IMR-90 (cell line): ENCODE measurements at regions not wholly inside any gene's neighbourhood (a gene's known extent, or its start where the extent isn't known, plus 50 kb on each side); places are given as distances from the start of the nearest gene placed in this dataset.

Source experiments
- MAFK ChIP-seq: IDR thresholded peaks from 2 replicates; pipeline ENCODE4 v1.6.1; 2012; ENCODE audit warnings: low read depth, low read length, improper control_type of control experiment
- POLR2A ChIP-seq: IDR thresholded peaks from 2 replicates; pipeline ENCODE4 v1.6.1; 2012; ENCODE audit warnings: mild to moderate bottlenecking, low read depth, low read length
- RCOR1 ChIP-seq: IDR thresholded peaks from 2 replicates; pipeline ENCODE4 v1.6.1; 2012; ENCODE audit warnings: mild to moderate bottlenecking, low read length, improper control_type of control experiment; ENCODE audit not compliant: insufficient replicate concordance

GRCh38 chr3:117264204-117264994, 554.8 kb downstream of the TUSC7 start:
- TF ChIP-seq POLR2A (no peak), MAFK (no peak), RCOR1 (no peak)
